ELR (cell line): ENCODE measurements at regions not wholly inside any gene's neighbourhood (a gene's known extent, or its start where the extent isn't known, plus 50 kb on each side); places are given as distances from the start of the nearest gene placed in this dataset.
A peak's percentile ranks its signal among the peaks of the same experiment; 100 is the strongest.
"Not testable (repeated sequence)": the region's sequence is repeated elsewhere in the genome, so short reads cannot be mapped to it uniquely, and the experiment has no call there.

ENCODE experiments used
- DNase-seq: peaks from one replicate; pipeline ENCODE4 v3.0.0-alpha.2; 2015; ENCODE audit warnings: low read depth

DNA sequence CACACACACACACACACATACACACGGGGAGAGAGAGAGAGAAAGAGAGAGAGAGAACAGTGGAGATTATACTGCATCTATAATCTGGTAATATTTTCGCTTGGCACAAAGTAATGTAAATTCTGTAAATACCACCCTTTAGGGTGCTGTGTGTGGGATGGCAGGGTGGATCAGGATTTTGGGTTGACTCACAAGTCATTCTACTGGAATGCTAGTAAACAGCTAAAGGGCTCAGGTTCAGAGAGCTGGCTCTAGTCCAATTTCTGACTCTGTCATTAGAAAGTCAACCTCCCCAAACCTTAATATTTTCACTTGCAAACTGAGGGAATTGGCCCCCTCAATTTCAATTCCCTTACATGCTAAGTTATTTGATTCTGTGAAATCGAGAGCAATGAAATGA lies 308.3 kb downstream of the TSN start:
- DNase-seq = no peak

DNA sequence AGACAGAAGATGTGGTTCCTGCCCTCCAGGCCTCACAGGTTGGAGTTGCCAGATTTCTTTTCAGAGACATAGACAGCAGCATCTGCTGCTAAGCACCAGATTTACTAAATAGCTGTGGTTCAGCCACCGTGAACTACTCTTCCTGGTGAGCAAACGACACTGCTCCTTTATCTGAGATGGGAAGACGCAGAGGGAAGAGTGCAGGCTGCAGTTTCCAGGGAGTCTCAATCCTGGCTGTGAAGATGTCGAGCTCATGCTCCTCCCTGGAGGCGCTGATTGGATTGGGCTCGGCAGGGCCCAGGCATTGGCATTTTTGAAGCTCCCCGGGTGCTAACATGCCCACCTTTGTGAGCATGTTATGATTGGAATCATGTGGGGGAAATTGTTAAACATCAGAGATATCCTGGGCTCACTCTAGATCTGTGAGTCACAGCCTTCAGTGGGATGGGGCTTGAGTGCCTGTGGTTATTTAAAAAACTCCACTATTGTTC lies 314.8 kb downstream of the TSN start:
- no peak for DNase-seq

- no peak for DNase-seq
Measured at GRCh38 chr2:122072666-122073065, 317.2 kb downstream of the TSN start.

- no peak for DNase-seq
Measured at GRCh38 chr2:122074201-122074600, 318.8 kb downstream of the TSN start.

GRCh38 chr2:122075381-122075780 lies 319.9 kb downstream of the TSN start:
- DNase-seq = no peak

DNA sequence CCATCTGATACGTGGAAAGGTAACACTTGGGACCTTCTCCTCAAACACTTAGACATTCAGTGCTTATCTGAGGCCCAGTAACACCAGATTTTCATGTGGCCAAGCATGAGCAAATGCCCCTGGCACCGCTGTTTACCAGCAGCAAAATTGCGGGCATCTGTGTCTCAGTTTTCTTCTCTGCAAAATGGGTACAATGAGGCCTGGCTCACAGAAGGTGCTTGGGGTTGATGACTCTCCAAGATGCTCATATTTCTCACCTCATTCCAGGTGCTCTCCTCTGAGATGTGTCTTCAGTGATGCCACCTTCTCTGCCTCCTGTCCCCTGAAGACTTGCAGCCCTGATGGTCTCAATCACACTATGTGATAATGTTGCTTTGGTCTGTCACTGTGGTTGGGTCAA lies 321.7 kb downstream of the TSN start:
- no peak for DNase-seq

DNA sequence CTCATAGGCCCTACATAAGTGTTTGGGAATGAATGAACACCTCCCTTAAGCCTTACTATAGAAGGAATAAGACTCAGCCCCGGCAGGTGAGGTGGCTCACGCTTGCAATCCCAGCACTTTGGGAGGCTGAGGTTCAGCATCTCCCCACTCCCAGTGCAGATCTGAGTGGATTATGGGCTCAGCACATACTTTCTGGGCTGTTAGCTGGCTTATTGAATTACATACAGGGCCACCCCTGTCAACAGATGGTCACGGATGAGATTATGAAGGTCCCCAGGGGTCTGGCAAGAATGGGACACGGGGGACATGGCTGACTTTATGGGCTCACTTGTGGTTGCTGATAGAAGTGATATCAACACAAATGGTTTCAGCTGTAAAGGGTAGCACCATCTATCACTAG lies 322.3 kb downstream of the TSN start:
- DNase-seq = no peak

- DNase-seq = no peak
Measured at GRCh38 chr2:122078451-122078850, 323.0 kb downstream of the TSN start.

DNA sequence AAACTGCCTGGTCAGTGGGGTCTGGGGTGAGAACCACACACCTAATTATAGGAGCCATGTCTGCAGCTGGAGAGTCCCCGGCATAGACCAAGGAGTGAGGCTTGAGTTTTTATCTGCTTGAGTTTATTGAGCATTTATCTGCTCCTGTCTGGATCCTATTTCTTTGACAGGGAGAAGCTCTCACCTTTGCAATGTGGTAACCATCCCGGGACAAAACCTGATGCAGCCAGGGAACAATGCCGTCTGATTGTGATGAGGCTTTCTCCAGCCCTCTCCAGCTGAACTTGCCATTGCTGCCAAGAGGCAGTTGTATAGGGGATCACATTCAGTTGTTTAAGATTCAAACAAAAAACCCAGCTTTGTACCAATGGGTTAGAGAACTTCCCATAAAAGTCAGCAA lies 324.4 kb downstream of the TSN start:
- no peak for DNase-seq

DNA sequence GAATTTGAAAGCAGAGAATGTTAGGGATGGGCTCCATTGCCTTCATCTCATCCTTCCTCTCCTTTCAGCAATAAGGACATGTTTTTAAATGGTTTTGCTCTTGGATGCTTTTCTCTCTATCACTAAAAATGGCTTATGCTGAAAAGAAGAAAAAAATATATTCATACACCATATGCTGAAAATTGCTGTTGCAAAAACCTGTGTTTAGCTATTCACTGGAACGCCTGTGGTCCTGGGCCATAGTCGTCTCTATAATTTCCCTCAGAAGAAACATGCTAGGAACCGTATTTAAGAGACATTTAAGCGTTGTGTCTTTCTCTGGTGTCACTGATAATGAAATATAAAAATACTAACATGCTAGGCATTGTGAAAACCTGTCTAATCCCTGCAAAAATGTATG lies 324.9 kb downstream of the TSN start:
- DNase-seq = no peak

DNA sequence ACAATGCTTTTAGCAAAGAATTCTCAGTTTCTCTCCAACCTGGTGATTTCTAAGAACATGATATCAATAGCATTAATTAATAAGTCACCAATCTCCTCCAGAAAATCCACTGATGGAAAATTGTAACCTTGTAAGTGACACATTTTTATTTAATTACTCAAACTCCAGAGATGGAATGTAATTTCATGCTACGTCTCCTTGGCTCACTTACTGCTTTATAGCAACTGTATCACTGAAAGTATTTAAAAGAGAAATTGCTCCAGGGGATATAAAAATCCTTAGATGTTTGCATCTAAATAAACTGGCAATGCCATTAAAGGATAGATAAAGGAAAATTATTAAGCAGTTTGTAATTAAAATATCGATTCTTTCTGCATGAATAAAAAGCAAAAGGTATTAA lies 325.4 kb downstream of the TSN start:
- DNase-seq = no peak

DNA sequence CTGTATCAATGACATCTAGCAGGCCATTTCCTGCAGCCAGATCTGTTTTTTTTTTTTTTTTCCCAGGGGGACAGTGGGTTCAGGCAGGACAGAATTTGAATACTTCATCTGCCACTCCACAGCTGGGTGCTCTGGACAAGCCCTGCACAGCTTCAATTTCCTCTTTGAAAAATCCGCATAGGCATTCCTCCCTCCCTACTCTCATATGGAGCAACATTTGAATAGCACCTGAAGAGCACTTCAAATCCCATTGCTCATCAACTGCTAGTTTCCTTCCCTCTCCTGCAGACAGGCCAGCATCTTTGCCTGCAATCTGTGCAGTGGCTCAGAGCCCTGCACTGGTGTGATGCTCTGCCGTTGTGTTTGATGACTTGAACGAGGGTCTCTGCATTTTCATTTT lies 326.3 kb downstream of the TSN start:
- DNase-seq = no peak

DNA sequence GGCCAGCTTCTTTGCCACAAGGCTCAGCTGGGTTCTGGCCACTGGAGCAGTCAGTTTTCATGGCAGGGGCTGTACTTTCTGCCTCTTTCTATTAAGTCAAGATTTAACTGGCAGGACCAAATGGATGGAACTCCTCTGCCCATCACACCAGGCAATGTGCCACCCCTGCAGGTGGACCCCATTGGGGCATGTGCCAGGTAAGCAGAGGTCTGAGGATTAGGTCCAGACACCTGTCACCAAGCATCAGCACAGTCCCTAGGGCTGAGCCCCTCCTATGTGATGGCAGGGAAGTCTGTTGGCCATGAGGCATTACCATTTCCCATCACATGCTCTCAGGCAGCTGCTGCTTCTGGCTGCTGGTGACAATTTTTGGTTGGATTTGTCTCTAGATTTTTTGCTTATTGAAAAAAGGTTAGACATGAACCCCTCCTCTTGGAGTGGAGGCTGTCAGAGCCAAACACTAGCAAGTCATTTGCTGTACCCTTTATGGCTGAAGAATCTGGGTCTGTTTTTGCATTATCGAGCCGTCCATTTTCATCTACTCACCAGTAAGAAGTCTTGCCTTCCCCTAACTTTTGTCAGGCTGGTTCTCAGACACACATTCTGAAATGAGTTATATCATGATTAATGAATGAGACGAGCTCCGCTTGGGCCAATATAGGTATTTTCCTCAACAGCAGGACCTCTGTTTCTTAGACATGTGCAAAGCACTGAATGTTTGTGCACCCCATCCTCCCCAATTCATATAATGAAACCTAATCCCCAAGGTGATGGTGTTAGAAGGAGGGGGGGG lies 328.0 kb downstream of the TSN start:
- DNase-seq = no peak

GRCh38 chr2:122085672-122086071 lies 330.2 kb downstream of the TSN start:
- not testable (repeated sequence) for DNase-seq

DNA sequence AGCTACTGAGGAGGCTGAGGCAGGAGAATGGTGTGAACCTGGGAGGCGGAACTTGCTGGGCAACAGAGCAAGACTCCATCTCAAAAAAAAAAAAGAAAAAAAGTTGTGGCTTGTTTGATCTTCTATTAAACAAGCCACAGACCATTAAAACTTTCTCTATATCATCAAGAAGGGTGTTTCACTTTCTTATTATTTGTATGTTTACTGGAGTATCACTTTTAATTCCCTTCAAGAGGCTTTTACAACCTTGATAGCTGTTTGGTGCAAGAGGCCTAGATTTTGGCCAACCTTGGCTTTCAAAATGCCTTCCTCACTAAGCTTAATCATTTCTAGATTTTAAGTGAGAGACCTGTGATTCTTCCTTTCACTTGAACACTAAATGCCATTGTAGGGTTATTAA lies 339.1 kb downstream of the TSN start:
- no peak for DNase-seq

GRCh38 chr2:122096761-122097160 lies 341.3 kb downstream of the TSN start:
- DNase-seq = no peak

GRCh38 chr2:122098306-122098705 lies 342.9 kb downstream of the TSN start:
- no peak for DNase-seq

- DNase-seq = peak; percentile 13
Measured at GRCh38 chr2:122100346-122100745, 344.9 kb downstream of the TSN start.

DNA sequence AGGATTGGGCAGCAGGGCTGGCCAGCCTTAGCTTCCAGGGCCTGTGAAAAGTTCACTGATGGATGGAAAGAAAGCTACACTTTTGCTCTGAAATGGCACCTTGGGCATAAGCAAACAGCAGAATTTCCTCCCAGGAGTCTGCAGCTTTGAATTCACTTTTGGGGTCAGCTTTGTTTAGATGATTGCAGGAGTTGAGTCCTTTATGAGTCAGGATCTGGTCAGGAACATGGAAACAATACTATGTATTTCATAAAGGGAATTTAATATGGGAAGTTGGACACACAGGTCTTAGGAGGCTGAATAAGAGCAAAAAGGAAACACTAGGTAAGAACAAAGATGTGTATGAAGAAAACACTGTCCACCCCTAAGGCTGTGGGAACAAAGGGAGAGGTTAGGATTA lies 345.3 kb downstream of the TSN start:
- peak; percentile 16 for DNase-seq

DNA sequence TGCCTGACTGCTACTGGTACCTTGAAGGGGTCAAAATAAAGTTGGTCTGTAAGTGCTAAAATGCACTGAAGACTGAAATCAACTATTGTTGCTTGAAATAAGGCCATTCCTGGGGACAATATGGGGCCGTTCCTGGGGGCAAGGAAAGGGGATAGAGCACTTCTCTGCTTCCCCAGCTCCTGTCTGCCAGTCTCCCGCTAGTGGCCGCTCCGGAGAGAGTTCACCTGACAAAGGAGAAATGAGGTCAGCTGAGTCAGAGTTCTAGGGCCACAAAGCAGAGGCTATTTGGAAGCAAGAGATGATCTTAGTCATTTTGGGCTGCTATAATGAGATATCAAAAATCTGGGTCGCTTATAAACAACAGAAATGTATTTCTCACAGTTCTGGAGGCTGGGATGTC lies 345.9 kb downstream of the TSN start:
- no peak for DNase-seq

GRCh38 chr2:122105171-122105876 lies 349.9 kb downstream of the TSN start:
- no peak for DNase-seq

- no peak for DNase-seq
Measured at GRCh38 chr2:122105877-122106206, 350.4 kb downstream of the TSN start.

DNA sequence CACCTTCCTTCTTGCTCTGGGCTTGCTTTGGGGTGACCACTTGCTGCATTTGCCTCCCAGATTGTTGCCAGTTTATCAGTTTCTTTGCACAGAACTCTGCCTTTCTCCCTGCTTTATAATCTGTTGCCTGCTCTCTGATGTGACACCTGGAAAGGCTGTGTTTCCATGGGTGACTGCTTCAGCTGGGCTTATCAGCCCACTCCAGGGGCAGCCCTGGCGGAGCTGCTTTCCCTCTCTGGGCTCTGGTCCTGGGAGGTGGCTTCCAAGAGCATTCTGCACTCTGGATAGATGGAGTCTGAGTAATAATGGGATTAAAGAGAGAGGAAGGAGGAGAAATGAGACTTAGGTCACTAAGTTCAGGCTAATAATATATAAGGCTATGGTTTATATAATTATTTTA lies 352.7 kb downstream of the TSN start:
- no peak for DNase-seq
